HG03108 (cell line): ENCODE measurements at regions not wholly inside any gene's neighbourhood (a gene's known extent, or its start where the extent isn't known, plus 50 kb on each side); places are given as distances from the start of the nearest gene placed in this dataset.
"Not testable (repeated sequence)": the region's sequence is repeated elsewhere in the genome, so short reads cannot be mapped to it uniquely, and the experiment has no call there.

Source experiments
- ATAC-seq: cut with Tn5 transposase; IDR thresholded peaks from one replicate; pipeline ENCODE4 v1.9.1; 2021; ENCODE audit warnings: moderate library complexity; ENCODE audit not compliant: unreplicated experiment

DNA sequence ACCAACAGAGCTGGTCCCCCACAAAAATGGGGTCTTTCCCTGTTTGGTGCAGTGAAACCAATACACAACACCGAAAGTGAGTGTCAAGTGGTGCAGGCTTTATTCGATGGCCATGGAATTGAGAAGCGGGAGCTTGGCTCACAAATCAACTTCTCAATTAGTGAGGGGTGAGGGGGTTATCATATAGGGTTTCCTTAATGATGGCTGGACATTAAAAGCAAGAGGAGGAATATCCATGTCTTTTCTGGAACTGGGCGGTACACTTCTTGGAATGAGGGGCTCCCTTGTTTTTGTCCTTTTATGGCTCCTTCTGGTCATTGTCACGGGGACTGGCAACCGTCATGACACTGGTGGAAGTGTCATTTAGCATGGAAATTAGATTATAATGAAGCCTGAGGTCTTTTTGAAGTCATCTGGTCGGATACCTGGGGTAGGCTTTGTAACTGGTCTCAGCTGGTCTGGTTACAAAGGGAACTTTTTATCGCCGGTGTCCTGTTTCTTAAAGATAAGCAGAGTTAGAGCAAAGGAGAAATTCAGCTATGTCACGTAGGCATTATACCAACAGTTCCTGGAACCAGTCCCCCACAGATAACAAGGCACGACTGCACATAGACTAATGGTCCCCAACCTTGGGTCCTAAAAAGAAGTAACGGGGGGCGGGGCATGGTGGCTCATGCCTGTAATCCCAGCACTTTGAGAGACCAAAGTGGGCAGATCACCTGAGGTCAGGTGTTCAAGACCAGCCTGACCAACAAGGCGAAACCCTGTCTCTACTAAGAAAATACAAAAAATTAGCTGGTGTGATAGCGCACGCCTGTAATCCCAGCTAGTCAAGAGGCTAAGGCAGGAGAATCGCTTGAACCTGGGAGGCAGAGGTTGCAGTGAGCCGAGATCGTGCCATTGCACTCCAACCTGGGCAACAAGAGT lies 93.5 kb upstream of the NDUFV2 start:
- ATAC-seq = no peak

DNA sequence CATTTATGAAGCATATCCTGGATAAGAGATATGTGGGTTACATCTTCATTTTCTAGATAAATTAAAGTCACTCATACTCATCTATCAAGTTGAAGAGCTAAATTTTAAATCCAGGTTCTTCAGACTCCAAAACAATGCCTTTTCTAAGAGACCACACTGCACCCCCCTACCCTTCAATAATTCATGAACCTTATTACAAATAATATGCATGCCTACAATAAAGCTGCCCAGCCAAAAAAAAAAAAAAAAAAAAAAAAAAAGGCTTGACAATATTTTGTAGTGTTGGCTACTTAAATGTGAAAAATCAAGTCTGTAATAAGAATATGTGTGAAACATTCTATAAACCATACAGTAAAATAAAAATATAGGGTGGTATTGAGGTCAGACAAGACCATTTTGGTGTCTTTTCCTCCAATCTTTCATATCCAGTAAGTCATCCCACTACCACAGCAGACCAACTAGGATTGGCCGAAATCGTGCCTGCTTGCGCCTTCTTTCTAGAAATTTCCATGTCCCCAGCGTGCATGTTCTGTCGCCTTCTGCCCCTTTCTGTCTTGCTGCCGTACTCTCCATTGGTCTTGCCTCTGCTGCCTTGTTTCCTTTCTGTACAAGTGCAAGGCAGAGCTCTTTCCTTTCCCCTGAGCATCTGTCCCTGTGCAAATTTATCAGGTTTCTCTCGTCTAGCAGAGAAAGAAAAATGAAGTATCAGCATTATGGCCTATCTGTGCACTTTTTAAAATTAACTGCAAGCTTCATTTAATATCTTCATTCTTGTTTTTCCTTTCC lies 92.6 kb upstream of the NDUFV2 start:
- ATAC-seq = no peak

DNA sequence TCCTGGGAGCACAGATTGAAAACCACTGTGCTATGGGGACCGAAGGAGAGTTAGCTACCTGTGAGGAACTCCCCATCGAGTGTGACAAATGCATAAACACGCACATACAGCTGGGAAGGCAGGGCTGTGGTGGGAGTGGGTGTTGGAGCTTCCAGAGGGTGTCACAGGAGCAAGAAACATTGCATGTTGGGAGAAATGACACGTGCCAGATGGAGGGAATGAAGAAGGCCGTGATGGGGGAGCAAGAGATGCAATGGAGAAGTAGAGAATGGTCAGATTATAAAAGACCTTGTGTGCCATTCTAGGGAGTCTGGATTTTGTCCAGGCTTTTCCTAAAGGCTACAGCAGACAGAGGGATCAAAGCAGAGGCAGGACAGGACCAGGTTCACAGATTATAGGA lies 91.1 kb upstream of the NDUFV2 start:
- ATAC-seq = no peak

DNA sequence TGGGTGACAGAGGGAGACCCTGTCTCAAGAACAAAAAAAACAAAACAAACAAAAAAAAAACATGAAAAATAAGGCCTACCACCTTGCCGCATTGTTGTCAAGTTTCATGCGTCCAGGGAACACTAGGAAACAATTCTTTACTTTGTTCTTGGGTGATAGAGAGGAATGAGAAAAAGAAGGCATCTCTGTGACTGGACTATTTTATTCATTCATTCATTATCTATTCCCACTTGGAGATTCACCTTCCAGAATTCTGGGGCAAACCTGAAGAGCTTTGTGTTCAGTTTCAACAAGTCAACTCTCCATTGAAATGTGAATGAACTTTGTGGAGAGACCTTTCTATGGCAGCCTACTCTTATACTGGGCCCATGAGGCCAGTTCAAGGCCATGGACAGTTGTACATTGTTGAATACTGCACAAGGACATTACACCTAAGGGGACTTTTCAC lies 88.5 kb upstream of the NDUFV2 start:
- ATAC-seq = no peak

DNA sequence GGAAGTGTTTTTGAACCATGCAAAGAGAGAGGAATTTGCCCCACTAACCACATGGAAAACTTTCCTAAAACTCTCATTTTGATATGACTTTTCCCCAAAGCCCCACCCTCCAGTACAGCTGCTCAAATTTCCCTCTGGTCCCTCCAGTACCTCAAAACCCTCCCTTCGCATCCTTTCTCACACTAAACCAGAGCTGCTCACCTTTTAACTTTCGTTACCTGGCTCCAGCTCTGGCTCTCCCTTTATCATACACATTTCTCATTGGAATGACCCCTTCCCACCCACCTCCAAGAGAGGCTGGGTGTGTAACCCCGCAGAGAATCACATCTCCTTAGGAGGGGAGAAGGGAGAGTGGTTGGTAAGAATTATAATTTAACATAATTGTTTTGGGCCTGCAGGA lies 86.8 kb upstream of the NDUFV2 start:
- ATAC-seq = no peak

DNA sequence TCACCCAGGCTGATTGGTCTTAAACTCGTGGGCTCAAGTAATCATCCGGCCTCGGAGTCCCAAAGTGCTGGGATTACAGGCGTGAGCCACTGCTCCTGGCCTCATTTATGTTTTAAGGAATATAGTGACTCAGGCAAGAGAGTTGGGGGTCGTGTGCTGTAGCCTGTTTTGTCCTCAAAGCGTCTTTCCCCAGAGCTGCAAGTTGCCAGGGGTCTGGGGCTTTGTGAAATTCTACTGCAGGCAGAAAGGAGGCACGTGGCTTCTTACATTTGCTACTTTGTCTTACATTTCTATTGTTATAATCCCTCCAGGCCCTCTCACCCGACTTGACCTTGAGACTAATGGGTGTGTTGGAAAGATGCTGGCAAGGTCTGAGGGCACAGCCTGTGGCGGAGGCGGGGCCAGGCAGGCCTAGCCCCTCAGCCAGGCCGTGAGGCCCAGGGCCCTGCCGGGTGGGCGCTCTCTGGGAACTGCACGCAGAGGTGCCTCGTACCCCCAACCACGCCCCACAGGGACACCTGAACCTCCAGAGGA lies 85.8 kb upstream of the NDUFV2 start:
- no peak for ATAC-seq

DNA sequence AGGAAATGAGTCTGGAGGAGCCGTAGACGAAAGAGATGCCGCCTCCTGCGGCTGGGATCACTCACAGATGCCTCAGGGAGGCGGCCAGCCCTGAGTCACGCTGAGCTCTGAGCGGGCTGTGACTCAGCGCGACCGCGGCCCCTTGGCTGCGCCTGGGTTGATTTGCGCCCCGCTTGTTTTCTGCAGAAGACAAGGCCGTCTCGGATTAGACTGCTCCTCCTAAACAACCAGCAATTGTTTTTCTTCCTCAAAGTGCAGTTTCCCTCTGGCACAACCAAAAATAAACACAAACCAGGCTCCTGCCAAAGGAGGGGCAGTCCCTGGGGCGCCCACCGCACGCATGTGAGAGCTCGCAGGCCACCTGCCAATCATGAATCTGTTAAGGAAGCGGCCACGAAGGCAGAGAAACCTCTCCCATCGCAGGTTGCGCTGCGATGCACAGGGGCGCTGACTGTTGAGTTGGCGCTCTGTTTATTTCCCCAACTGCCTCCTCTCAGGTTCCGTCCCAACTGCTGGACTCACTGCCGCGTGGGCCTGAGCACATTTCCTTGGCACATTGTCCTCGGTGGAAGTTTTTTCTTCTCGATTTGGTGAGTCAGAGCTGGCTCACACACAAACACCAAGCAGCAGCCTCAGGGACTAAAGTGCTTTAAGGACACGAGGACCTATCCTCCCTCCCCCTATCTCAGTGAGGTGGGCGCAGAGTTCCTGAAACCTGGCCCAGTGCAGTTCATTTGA lies 85.2 kb upstream of the NDUFV2 start:
- ATAC-seq = peak; percentile 88

DNA sequence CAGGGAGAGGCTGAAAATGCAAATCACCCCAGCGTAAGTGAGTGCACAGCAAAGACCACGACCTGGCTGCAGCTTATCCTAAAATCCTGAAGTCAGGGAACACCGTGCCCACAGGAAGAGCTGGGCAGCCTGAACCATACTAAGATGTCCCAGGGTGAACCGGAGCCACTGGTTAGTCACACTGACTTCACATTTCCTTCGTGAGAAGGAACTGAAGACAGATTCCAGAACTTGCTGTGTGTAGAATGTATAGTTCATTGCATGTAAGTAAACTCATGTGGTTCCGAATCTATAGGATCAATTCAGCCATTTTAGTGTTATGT lies 84.6 kb upstream of the NDUFV2 start:
- no peak for ATAC-seq

DNA sequence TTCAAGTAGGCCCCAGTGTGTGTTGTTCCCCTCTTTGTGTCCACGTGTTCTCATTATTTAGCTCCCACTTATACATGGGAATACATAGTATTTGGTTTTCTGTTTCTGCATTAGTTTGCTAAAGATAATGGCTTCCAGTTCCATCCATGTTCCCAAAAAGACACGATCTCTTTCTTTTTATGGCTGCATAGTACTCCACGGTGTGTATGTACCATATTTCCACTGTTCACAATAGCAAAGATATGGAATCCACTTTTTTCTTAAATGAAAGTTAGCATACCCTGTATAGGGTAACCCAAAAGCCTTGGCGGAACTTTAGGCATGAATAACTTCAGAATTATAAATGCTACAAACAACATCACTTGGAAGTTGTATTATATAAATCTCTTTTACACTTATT lies 83.4 kb upstream of the NDUFV2 start:
- no peak for ATAC-seq

DNA sequence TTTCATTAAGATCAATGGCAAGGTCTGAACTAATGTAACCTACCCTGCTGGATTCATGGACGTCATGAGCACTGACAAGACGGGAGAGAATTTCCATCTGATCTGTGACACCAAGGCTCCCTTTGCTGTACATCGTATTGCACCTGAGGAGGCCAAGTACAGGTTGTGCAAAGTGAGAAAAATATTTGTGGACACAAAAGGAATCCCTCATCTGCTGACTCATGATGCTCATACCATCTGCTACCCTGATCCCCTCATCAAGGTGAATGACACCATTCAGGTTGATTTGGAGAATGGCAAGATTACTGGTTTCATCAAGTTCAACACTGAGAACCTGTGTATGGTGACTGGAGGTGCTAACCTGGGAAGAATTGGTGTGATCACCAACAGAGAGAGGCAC lies 82.3 kb upstream of the NDUFV2 start:
- no peak for ATAC-seq

DNA sequence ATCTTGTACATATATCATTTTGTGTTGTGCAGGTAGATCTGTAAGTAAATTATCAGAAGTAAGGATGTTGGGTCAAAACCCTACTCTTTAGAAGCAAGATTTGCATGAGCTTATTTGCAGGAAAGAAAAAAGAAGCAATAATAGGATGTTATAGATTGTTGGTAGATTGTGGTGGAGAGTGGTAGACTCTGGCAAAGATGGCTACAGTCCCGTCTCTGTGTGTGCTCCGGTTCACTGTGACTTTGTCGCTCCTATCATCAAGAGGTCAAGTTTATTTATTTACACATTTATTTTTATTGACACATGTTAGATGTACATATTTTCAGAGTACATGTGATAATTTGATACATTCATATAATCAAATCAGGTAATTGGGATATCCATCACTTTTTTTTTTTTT lies 81.0 kb upstream of the NDUFV2 start:
- no peak for ATAC-seq

DNA sequence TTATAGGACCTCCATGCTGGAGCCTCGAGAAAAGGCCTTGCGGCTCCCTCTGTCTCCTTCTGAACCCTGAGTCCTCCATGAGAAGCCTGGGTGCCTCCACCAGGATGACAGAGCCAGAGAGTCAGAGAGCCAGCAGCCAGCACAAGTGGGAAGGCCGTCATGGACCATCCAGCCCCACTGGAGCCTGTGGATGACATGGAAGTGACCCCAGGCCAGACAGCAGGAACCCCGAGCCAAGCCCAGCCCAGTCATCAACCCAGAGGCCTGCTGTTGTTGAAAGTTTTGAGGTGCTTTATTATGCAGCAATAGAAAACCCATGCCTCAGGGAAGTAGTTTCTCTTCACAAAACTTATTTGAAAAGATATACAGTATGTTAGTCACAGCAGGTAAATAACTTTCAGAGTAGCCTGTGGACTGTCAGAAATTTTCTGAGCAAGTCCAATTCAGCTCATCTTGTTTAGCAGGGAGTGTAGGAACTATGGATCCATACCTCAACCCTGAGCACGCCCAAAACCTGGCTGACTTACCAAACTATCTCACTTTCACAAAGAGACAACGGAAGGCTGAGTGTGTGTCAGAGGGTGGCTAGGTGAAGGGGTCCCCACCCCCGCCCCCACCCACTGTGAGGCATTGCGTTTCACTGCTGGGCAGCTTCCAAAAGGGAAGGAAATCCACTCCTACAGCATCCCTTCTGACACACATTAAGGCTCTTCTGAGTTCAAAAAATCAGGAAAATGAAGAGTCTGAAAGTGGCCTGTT lies 79.9 kb upstream of the NDUFV2 start:
- no peak for ATAC-seq

DNA sequence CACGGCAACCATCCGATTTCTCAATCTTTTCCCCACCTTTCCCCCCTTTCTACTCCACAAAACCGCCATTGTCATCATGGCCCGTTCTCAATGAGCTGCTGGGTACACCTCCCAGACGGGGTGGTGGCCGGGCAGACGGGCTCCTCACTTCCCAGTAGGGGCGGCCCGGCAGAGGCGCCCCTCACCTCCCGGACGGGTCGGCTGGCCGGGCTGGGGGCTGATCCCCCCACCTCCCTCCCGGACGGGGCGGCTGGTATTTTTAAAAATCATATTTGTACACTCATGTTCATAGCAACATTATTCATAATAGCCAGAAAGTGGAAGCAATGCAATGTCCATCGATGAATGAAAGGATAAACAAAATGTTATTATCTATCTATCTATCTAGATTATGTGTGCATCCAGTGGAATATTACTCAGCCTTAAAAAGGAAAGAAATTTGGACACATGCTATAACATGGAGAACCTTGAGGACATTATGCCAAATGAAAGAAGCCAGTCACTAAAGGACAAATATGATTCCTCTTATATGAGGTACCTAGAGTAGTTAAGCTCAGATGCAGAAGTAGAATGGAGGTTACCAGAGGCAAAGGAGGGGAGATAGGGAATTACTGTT lies 78.4 kb upstream of the NDUFV2 start:
- not testable (repeated sequence) for ATAC-seq

DNA sequence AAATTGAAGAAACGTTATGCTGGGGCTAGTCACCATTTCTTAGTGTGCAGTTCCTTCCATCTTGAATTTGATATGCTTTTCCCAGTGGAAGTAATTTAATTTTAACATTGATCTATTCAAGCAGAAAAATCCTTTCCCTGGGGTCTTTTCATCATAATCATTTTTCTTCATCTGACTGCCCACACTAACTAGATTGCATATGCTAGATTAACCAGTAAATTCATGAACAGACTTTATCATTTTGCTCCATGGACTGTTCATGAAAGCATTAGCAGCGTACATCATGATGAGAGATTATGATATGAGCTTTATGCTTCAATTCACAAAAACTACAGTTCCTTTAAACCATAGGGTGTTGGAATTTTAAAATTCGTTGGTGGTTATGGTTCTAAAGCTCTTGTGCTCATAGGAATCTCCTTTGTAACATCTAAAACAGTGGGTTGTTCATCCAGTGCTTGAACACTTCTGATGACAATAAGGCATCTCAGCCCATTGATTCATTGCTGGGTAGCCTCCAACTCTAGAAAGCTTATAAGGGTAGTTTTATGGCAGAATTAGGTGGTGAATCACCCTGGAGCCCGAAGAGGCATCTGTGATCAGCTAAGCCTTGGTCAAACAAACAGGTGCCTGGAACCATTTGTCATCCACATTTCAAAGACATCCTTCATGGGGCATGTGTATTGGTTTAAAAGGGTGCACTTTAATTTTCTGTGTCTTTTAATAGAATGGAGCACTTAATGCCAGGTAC lies 77.2 kb upstream of the NDUFV2 start:
- no peak for ATAC-seq

DNA sequence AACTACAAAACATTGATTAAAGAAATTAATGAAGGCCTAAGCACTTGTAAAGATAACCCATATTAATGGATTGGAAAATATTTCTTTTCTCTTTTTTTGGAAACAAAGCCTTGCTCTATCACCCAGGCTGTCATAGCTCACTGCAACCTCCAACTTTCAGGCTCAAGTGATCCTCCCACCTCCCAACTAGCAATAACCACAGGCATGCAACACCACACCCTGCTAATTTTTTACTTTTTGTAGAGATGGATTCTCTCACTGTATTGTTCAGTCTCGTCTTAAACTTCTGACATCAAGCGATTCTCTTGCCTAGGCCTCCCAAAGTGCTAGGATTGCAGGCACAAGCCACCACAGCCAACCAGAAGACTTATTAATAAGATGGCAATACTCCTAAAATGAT lies 73.4 kb upstream of the NDUFV2 start:
- ATAC-seq = no peak

DNA sequence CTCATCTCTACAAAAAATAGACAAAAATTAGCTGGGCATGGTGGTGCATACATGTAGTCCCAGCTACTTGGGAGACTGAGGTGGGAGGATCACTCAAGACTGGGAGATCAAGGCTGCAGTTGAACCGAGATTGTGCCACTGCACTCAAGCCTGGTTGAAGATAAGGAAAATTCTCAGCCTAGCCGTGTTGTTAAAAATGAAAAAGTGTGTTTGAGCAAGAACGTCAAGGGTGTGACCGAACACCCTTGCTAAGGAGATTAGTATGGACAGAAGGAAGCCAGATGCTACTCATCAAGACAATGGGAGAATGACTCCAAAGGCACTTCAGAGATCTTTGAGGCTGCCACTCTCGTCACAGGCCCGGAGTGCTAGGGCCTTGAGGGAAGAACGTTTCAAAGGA lies 70.0 kb upstream of the NDUFV2 start:
- no peak for ATAC-seq

DNA sequence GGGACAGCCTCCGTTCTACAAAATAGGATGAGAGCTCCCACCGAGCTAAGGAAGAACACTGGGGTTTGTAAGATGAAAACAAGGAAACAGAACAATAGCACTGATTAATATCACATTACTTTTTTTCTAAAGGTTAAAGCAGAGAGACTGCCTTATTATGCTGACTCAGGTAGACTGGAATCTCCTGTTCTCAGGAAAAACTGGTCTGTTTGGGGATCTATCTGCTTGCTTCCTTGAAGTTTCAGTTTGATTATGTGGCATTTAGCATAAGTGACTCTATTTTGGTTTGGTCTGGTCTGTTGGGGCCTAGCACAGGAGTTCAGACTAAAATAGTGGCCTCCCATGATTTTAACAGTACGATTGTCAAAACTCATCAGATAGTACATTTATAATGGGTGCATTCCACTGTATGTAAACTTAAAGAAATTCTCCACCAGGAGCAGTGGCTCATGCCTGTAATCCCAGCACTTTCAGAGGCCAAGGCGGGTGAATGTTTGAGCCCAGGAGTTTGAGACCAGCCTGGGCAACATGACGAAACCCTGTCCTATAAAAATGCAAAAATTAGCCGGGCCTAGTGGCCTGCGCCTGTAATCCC lies 64.1 kb upstream of the NDUFV2 start:
- ATAC-seq = no peak

DNA sequence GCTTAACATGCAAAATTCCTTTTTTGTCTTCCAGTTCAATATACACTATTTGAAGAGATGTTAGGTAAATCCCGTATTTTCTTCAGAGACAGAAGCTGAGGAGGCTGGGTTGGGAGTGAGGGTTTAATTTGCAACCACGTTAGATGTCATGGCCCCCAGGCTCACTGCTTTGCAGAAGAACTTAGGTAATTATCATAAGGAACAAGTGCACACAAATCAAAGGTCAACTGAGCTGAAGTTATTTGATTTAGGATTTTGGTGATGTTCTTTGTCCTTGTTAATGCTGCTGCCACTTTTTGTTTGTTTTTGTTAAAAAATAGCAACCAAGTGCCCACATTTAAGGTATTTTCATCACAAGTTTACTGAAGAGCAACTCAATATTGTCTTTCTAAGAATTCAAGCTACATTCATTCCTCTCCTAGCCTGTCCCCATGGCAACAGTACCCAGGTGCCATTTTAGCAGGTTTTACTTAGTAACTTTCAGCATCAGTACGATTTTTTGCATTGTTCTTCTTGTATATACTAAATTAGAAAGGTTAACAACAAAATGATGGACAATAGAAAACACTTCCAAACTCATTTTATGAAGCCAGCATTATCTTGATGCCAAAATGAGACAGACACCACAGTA lies 62.9 kb upstream of the NDUFV2 start:
- ATAC-seq = no peak
